B cell (primary cell): ENCODE measurements at regions not wholly inside any gene's neighbourhood (a gene's known extent, or its start where the extent isn't known, plus 50 kb on each side); places are given as distances from the start of the nearest gene placed in this dataset.

Source experiments
- ATAC-seq: fragments of 200-7000 bp; cut with Tn5 transposase; one replicate; pipeline ENCODE4 v1.10.0; 2021; ENCODE audit warnings: low read depth, mild to moderate bottlenecking, moderate number of reproducible peaks, moderate library complexity
- CTCF ChIA-PET: fragments of 350-600 bp; sonication (Branson Sonifier 250); formaldehyde crosslinking; loops from one replicate; lab custom pipeline; 2021; ENCODE audit warnings: antibody characterized with exemption, inconsistent platforms; lab: Charles Lee
- POLR2A ChIA-PET: fragments of 350-600 bp; sonication (Branson Sonifier 250); formaldehyde crosslinking; loops from one replicate; lab custom pipeline; 2021; ENCODE audit warnings: antibody characterized with exemption; lab: Charles Lee
- DNase-seq: peaks from one replicate; pipeline ENCODE4 v3.0.0; 2013
- H2AFZ ChIP-seq: 2 replicates; pipeline ENCODE4 v1.6.1; 2012; ENCODE audit warnings: mild to moderate bottlenecking, low read depth, low read length; ENCODE audit not compliant: insufficient read depth, poor library complexity, severe bottlenecking
- H3K27ac ChIP-seq, 2 donors: 1 replicate in 1 of 2; 2 replicates in 1 of 2; pipeline ENCODE4 v1.5.1; 2012 to 2013; ENCODE audit warnings: low read length in 2 of 2, mild to moderate bottlenecking in 2 of 2, moderate library complexity in 1 of 2
- H3K27me3 ChIP-seq, 4 experiments: fragments of 200-600 bp in 1 of 4; sonication (generic) in 1 of 4; replicated peaks in 1 of 4; 1 replicate in 2 of 4; 2 replicates in 2 of 4; pipeline versions ENCODE4 v1.6.1 to v1.7.0; 2013 to 2016; ENCODE audit warnings: low read length in 3 of 4, mild to moderate bottlenecking in 2 of 4, mixed read lengths in 1 of 4, moderate library complexity in 1 of 4; ENCODE audit not compliant: insufficient read depth in 4 of 4, control insufficient read depth in 3 of 4; ENCODE audit errors: control extremely low read depth in 1 of 4
- H3K36me3 ChIP-seq, 2 experiments: replicated peaks in 1 of 2; 1 replicate in 1 of 2; 2 replicates in 1 of 2; pipeline versions ENCODE4 v1.6.1 to v1.7.1; 2013; ENCODE audit warnings: low read length in 1 of 2; ENCODE audit not compliant: insufficient read depth in 2 of 2, control insufficient read depth in 1 of 2; ENCODE audit errors: control extremely low read depth in 1 of 2, extremely low read depth in 1 of 2
- H3K4me1 ChIP-seq, 2 donors: fragments of 200-600 bp in 1 of 2; sonication (generic) in 1 of 2; 1 replicate in 1 of 2; 2 replicates in 1 of 2; pipeline versions ENCODE4 v1.5.1 to v1.6.1; 2013 to 2017; ENCODE audit warnings: low read length in 2 of 2; ENCODE audit not compliant: control insufficient read depth in 2 of 2, insufficient read depth in 2 of 2
- H3K4me2 ChIP-seq: replicated peaks from 2 replicates; pipeline ENCODE3; 2012; ENCODE audit warnings: mild to moderate bottlenecking, low read depth, low read length; ENCODE audit not compliant: poor library complexity, severe bottlenecking
- H3K4me3 ChIP-seq, 5 experiments: fragments of 200-600 bp in 1 of 5; sonication (generic) in 1 of 5; 1 replicate in 3 of 5; 2 replicates in 2 of 5; pipeline versions ENCODE4 v1.5.1 to v1.7.0; 2011 to 2016; ENCODE audit warnings: low read length in 4 of 5, mild to moderate bottlenecking in 4 of 5, low read depth in 2 of 5, control low read depth in 1 of 5, moderate library complexity in 1 of 5; ENCODE audit not compliant: insufficient read depth in 1 of 5; ENCODE audit errors: control extremely low read depth in 1 of 5, extremely low read depth in 1 of 5
- H3K79me2 ChIP-seq: fragments of 200-600 bp; sonication (generic); one replicate; pipeline ENCODE4 v1.6.0; 2016; ENCODE audit warnings: low read length; ENCODE audit not compliant: control insufficient read depth, insufficient read depth
- H3K9ac ChIP-seq: fragments of 200-600 bp; sonication (generic); 2 replicates; pipeline ENCODE4 v1.6.1; 2017; ENCODE audit warnings: mild to moderate bottlenecking, low read length, moderate library complexity
- H3K9me3 ChIP-seq, 3 donors: one replicate each; pipeline versions ENCODE4 v1.6.1 to v1.7.1; 2013; ENCODE audit warnings: low read length in 2 of 3; ENCODE audit not compliant: control insufficient read depth in 2 of 3, insufficient read depth in 1 of 3; ENCODE audit errors: control extremely low read depth in 1 of 3
- H4K20me1 ChIP-seq: 2 replicates; pipeline ENCODE4 v1.6.0; 2012; ENCODE audit warnings: mild to moderate bottlenecking, low read length; ENCODE audit not compliant: insufficient read depth, control insufficient read depth, poor library complexity, severe bottlenecking
- H3K27ac Mint-ChIP-seq: one replicate; pipeline ENCODE4 v1.8.0; 2021; ENCODE audit warnings: mixed read lengths
- H3K27me3 Mint-ChIP-seq: one replicate; pipeline ENCODE4 v1.8.0; 2021; ENCODE audit warnings: mixed read lengths
- H3K4me1 Mint-ChIP-seq: one replicate; pipeline ENCODE4 v1.8.0; 2021; ENCODE audit warnings: mixed read lengths
- H3K4me3 Mint-ChIP-seq: one replicate; pipeline ENCODE4 v1.8.0; 2021; ENCODE audit warnings: mixed read lengths
- H3K9me3 Mint-ChIP-seq: one replicate; pipeline ENCODE4 v1.8.0; 2022; ENCODE audit warnings: mixed read lengths; ENCODE audit not compliant: insufficient read depth
- EZH2 ChIP-seq: IDR thresholded peaks from 2 replicates; pipeline ENCODE4 v1.6.1; 2012; ENCODE audit warnings: borderline replicate concordance, low read depth, mild to moderate bottlenecking, moderate library complexity, low read length; ENCODE audit not compliant: insufficient read depth, poor library complexity, severe bottlenecking
- whole genome bisulfite sequencing: methylation state at CpG from one replicate; pipeline ENCODE4 v1.1.5; 2013; ENCODE audit warnings: missing lambda C conversion rate; ENCODE audit not compliant: insufficient coverage; 5-methylcytosine and 5-hydroxymethylcytosine counted together
- intact Hi-C: fragments of 100-400 bp; cut with micrococcal nuclease; formaldehyde crosslinking; loops from one replicate; pipeline ENCODE4 v1.10.0; 2022
- TF ChIP-seq, protein P1 (sequence below): fragments of 200-600 bp; IDR thresholded peaks from one replicate; pipeline ENCODE4 v1.8.0; 2022; ENCODE audit warnings: antibody characterized with exemption, mild to moderate bottlenecking

- Histone ChIP-seq H3K4me1 (no peaks in the 10 kb centered on the region), H3K4me3 (no peak overlapping the region), H3K27me3 (no peaks in the 10 kb centered on the region), H4K20me1 (no peaks in the 10 kb centered on the region), H3K9ac (no peak overlapping the region), H3K79me2 (no peaks in the 10 kb centered on the region), H3K27ac (no peak overlapping the region), H3K9me3 (peaks cover 0 to 6% (median 5%) of the 10 kb centered on the region in 3 donors), H3K36me3 (no peaks in the 10 kb centered on the region), H2AFZ (no peak overlapping the region), H3K4me2 (no peak overlapping the region)
- TF ChIP-seq, protein P1, sequence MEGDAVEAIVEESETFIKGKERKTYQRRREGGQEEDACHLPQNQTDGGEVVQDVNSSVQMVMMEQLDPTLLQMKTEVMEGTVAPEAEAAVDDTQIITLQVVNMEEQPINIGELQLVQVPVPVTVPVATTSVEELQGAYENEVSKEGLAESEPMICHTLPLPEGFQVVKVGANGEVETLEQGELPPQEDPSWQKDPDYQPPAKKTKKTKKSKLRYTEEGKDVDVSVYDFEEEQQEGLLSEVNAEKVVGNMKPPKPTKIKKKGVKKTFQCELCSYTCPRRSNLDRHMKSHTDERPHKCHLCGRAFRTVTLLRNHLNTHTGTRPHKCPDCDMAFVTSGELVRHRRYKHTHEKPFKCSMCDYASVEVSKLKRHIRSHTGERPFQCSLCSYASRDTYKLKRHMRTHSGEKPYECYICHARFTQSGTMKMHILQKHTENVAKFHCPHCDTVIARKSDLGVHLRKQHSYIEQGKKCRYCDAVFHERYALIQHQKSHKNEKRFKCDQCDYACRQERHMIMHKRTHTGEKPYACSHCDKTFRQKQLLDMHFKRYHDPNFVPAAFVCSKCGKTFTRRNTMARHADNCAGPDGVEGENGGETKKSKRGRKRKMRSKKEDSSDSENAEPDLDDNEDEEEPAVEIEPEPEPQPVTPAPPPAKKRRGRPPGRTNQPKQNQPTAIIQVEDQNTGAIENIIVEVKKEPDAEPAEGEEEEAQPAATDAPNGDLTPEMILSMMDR = no peak
- no peak for TF ChIP-seq EZH2
- ChIA-PET CTCF (no interaction called here), POLR2A (no interaction called here)
- intact Hi-C loops = no loop called here
- Mint-ChIP-seq H3K9me3 (peaks cover 17% of the 10 kb centered on the region), H3K4me3 (no peak overlapping the region), H3K27me3 (no peaks in the 10 kb centered on the region), H3K4me1 (no peaks in the 10 kb centered on the region), H3K27ac (no peak overlapping the region)
- DNase-seq (no peak), ATAC-seq (no peak)
- WGBS = 95% methylated on average over 2 of the region's 2 CpGs
Observed at GRCh38 chr5:21594566-21594965, 1258.6 kb downstream of the CDH12 start.

GRCh38 chr5:21593261-21593660 lies 1259.9 kb downstream of the CDH12 start:
- no peak overlapping the region for H3K9ac ChIP-seq
- no peaks in the 10 kb centered on the region for H3K36me3 ChIP-seq
- H2AFZ ChIP-seq = no peak overlapping the region
- no peak overlapping the region for H3K27ac ChIP-seq
- H3K27me3 Mint-ChIP-seq = no peaks in the 10 kb centered on the region
- peaks cover 0 to 6% (median 5%) of the 10 kb centered on the region in 3 donors for H3K9me3 ChIP-seq
- DNase-seq (no peak), ATAC-seq (no peak)
- no peak overlapping the region for H3K27ac Mint-ChIP-seq
- no peak for TF ChIP-seq EZH2
- TF ChIP-seq, protein P1 = no peak
- H3K4me1 ChIP-seq = no peaks in the 10 kb centered on the region
- no peaks in the 10 kb centered on the region for H3K27me3 ChIP-seq
- no peak overlapping the region for H3K4me3 ChIP-seq
- no peaks in the 10 kb centered on the region for H3K79me2 ChIP-seq
- ChIA-PET CTCF (no interaction called here), POLR2A (no interaction called here)
- H3K4me2 ChIP-seq = no peak overlapping the region
- H3K4me1 Mint-ChIP-seq = no peaks in the 10 kb centered on the region
- intact Hi-C loops = no loop called here
- no peak overlapping the region for H3K4me3 Mint-ChIP-seq
- H3K9me3 Mint-ChIP-seq = peaks cover 14% of the 10 kb centered on the region
- no peaks in the 10 kb centered on the region for H4K20me1 ChIP-seq
